H1 (cell line): ENCODE measurements at regions not wholly inside any gene's neighbourhood (a gene's known extent, or its start where the extent isn't known, plus 50 kb on each side); places are given as distances from the start of the nearest gene placed in this dataset.

Experiments
- CTCF ChIA-PET: fragments of 300-600 bp; sonication (Branson Sonifier 250); formaldehyde crosslinking; loops from one replicate; lab custom pipeline; 2021; ENCODE audit not compliant: partially characterized antibody; lab: Charles Lee
- POLR2A ChIA-PET: fragments of 300-600 bp; sonication (Branson Sonifier 250); formaldehyde crosslinking; loops from one replicate; lab custom pipeline; 2021; ENCODE audit warnings: inconsistent platforms; ENCODE audit not compliant: partially characterized antibody; lab: Charles Lee
- DNase-seq, 2 experiments: peaks; one replicate each; pipeline versions ENCODE4 v3.0.0 to v3.0.0-alpha.2; 2010 to 2022; ENCODE audit warnings: low spot score in 2 of 2, low read depth in 1 of 2, mixed read lengths in 1 of 2
- FAIRE-seq: peaks from 2 replicates; lab custom pipeline; 2011; peaks lifted over from hg19 to GRCh38; lab: Jason Lieb, UNC
- H2AFZ ChIP-seq: 2 replicates; pipeline ENCODE4 v1.8.1; 2012; ENCODE audit warnings: low read length, inconsistent platforms
- H2AK5ac ChIP-seq: 2 replicates; pipeline ENCODE4 v1.6.1; 2013; ENCODE audit warnings: low read depth, low read length
- H2BK120ac ChIP-seq: replicated peaks from 2 replicates; pipeline ENCODE3; 2013; ENCODE audit warnings: low read depth, low read length, inconsistent platforms
- H2BK12ac ChIP-seq: 2 replicates; pipeline ENCODE4 v1.6.1; 2013; ENCODE audit warnings: low read depth, low read length
- H2BK15ac ChIP-seq: 2 replicates; pipeline ENCODE4 v1.6.1; 2013; ENCODE audit warnings: low read length
- H2BK20ac ChIP-seq: 2 replicates; pipeline ENCODE4 v1.6.1; 2013; ENCODE audit warnings: low read length
- H2BK5ac ChIP-seq: 2 replicates; pipeline ENCODE4 v1.6.1; 2013; ENCODE audit warnings: low read depth, low read length
- H3K14ac ChIP-seq: 2 replicates; pipeline ENCODE4 v1.6.1; 2013; ENCODE audit warnings: inconsistent platforms; ENCODE audit not compliant: insufficient read length
- H3K18ac ChIP-seq: 2 replicates; pipeline ENCODE4 v1.6.1; 2013; ENCODE audit warnings: low read length; ENCODE audit errors: extremely low read depth
- H3K23ac ChIP-seq: 2 replicates; pipeline ENCODE4 v1.6.1; 2013; ENCODE audit warnings: inconsistent platforms; ENCODE audit not compliant: insufficient read length
- H3K23me2 ChIP-seq: 2 replicates; pipeline ENCODE4 v1.6.1; 2013; ENCODE audit warnings: low read depth, low read length
- H3K27ac ChIP-seq: 2 replicates; pipeline ENCODE4 v1.6.1; 2011; ENCODE audit warnings: low read depth, low read length, inconsistent platforms
- H3K27me3 ChIP-seq, 4 experiments: replicated peaks in 1 of 4; 1 replicate in 1 of 4; 2 replicates in 3 of 4; pipeline versions ENCODE4 v1.6.1 to v1.8.1; 2011 to 2013; ENCODE audit warnings: low read length in 3 of 4, mild to moderate bottlenecking in 3 of 4, inconsistent platforms in 2 of 4, mixed read lengths in 2 of 4, moderate library complexity in 1 of 4; ENCODE audit not compliant: control insufficient read depth in 3 of 4, insufficient read depth in 3 of 4; ENCODE audit errors: extremely low read depth in 1 of 4
- H3K36me3 ChIP-seq, 4 experiments: 2 replicates each; pipeline versions ENCODE4 v1.6.1 to v1.8.1; 2011 to 2013; ENCODE audit warnings: mild to moderate bottlenecking in 4 of 4, low read length in 3 of 4, moderate library complexity in 2 of 4, control low read depth in 1 of 4, inconsistent platforms in 1 of 4; ENCODE audit not compliant: insufficient read depth in 4 of 4, control insufficient read depth in 2 of 4
- H3K4ac ChIP-seq: replicated peaks from 2 replicates; pipeline ENCODE3; 2013; ENCODE audit warnings: low read length, low read depth, mixed read lengths, inconsistent platforms; ENCODE audit not compliant: insufficient read length
- H3K4me1 ChIP-seq, 4 experiments: replicated peaks in 1 of 4; 1 replicate in 1 of 4; 2 replicates in 3 of 4; pipeline versions ENCODE4 v1.6.1 to v1.8.1; 2011 to 2013; ENCODE audit warnings: low read length in 3 of 4, inconsistent platforms in 2 of 4, mixed read lengths in 1 of 4; ENCODE audit not compliant: insufficient read depth in 4 of 4, control insufficient read depth in 3 of 4
- H3K4me2 ChIP-seq, 2 experiments: 2 replicates each; pipeline versions ENCODE4 v1.6.1 to v1.8.1; 2011 to 2013; ENCODE audit warnings: low read depth in 2 of 2, low read length in 2 of 2, control low read depth in 1 of 2, inconsistent platforms in 1 of 2, mild to moderate bottlenecking in 1 of 2; ENCODE audit not compliant: insufficient read depth in 1 of 2
- H3K4me3 ChIP-seq, 4 experiments: fragments of 200-600, 300-600 bp in 1 of 4; sonication (generic), shearing (Covaris generic), sonication (Bioruptor Twin) in 1 of 4; 2 replicates each; pipeline versions ENCODE4 v1.5.1 to v1.8.1; 2011 to 2016; ENCODE audit warnings: low read length in 4 of 4, low read depth in 3 of 4, control low read depth in 2 of 4, inconsistent platforms in 2 of 4, mild to moderate bottlenecking in 2 of 4, mixed read lengths in 1 of 4, moderate library complexity in 1 of 4; ENCODE audit not compliant: insufficient read depth in 2 of 4; ENCODE audit errors: extremely low read depth in 1 of 4
- H3K56ac ChIP-seq: replicated peaks from 2 replicates; pipeline ENCODE3; 2013; ENCODE audit warnings: low read depth, mild to moderate bottlenecking, mixed read lengths, low read length, inconsistent platforms; ENCODE audit not compliant: insufficient read length
- H3K79me1 ChIP-seq: 2 replicates; pipeline ENCODE4 v1.6.1; 2013; ENCODE audit warnings: low read depth, low read length, control low read depth
- H3K79me2 ChIP-seq, 2 experiments: 2 replicates each; pipeline versions ENCODE4 v1.6.1 to v1.8.1; 2012 to 2013; ENCODE audit warnings: low read length in 2 of 2, mild to moderate bottlenecking in 2 of 2, inconsistent platforms in 1 of 2; ENCODE audit not compliant: insufficient read depth in 2 of 2, control insufficient read depth in 1 of 2
- H3K9ac ChIP-seq, 4 experiments: replicated peaks in 1 of 4; 1 replicate in 1 of 4; 2 replicates in 3 of 4; pipeline versions ENCODE4 v1.6.1 to v1.8.1; 2011 to 2013; ENCODE audit warnings: low read depth in 3 of 4, low read length in 3 of 4, control low read depth in 2 of 4, mild to moderate bottlenecking in 2 of 4, moderate library complexity in 2 of 4, inconsistent platforms in 1 of 4; ENCODE audit errors: extremely low read depth in 1 of 4
- H3K9me3 ChIP-seq, 2 experiments: 2 replicates each; pipeline versions ENCODE4 v1.6.1 to v1.8.1; 2012 to 2013; ENCODE audit warnings: mild to moderate bottlenecking in 2 of 2, moderate library complexity in 2 of 2, control low read depth in 1 of 2, inconsistent platforms in 1 of 2, low read depth in 1 of 2, low read length in 1 of 2, mixed read lengths in 1 of 2; ENCODE audit not compliant: insufficient read depth in 2 of 2
- H4K20me1 ChIP-seq, 2 experiments: replicated peaks in 1 of 2; 2 replicates each; pipeline versions ENCODE3 to v1.8.1; 2011 to 2013; ENCODE audit warnings: inconsistent platforms in 2 of 2, low read length in 2 of 2, mild to moderate bottlenecking in 1 of 2; ENCODE audit not compliant: insufficient read depth in 2 of 2, control insufficient read depth in 1 of 2
- H4K5ac ChIP-seq: 2 replicates; pipeline ENCODE4 v1.6.1; 2013; ENCODE audit warnings: low read length, low read depth, mixed read lengths, inconsistent platforms; ENCODE audit not compliant: insufficient read length
- H4K8ac ChIP-seq: 2 replicates; pipeline ENCODE4 v1.8.0; 2013; ENCODE audit warnings: mild to moderate bottlenecking, moderate library complexity, low read length, inconsistent platforms; ENCODE audit not compliant: insufficient read depth; ENCODE audit errors: extremely low read depth
- H4K91ac ChIP-seq: replicated peaks from 2 replicates; pipeline ENCODE3; 2013; ENCODE audit warnings: low read length, mixed read lengths, inconsistent platforms; ENCODE audit not compliant: insufficient read length
- ASH2L ChIP-seq: fragments of 200-600, 300-600 bp; sonication (generic); IDR thresholded peaks from one replicate; pipeline ENCODE4 v1.7.1; 2017; ENCODE audit warnings: low read length
- CBX8 ChIP-seq: fragments of 300-800, 300-1000 bp; sonication (generic); IDR thresholded peaks from 2 replicates; pipeline ENCODE4 v1.7.1; 2016; ENCODE audit warnings: low read depth, low read length, borderline replicate concordance
- CHD1 ChIP-seq: IDR thresholded peaks from 2 replicates; pipeline ENCODE4 v1.6.1; 2012; ENCODE audit warnings: low read depth, low read length, improper control_type of control experiment
- CTBP2 ChIP-seq: IDR thresholded peaks from 2 replicates; pipeline ENCODE4 v1.7.0; 2011; ENCODE audit warnings: borderline replicate concordance, mild to moderate bottlenecking, moderate library complexity, mixed read lengths, low read length; ENCODE audit not compliant: insufficient read depth, insufficient read length
- FOSL1 ChIP-seq: IDR thresholded peaks from 2 replicates; pipeline ENCODE4 v1.6.1; 2011; ENCODE audit warnings: mild to moderate bottlenecking, low read depth, low read length, moderate library complexity; ENCODE audit not compliant: insufficient read depth
- JUN ChIP-seq: IDR thresholded peaks from 2 replicates; pipeline ENCODE4 v1.6.1; 2011; ENCODE audit warnings: low read depth, mild to moderate bottlenecking, improper control_type of control experiment, low read length
- MAFK ChIP-seq: IDR thresholded peaks from 2 replicates; pipeline ENCODE4 v1.6.1; 2012; ENCODE audit warnings: low read depth, mild to moderate bottlenecking, improper control_type of control experiment, low read length
- POU5F1 ChIP-seq: IDR thresholded peaks from 2 replicates; pipeline ENCODE4 v1.6.1; 2011; ENCODE audit warnings: low read depth, mild to moderate bottlenecking, low read length, moderate library complexity
- RAD21 ChIP-seq, 2 experiments: IDR thresholded peaks in 1 of 2; conservative IDR thresholded peaks in 1 of 2; 2 replicates each; pipeline ENCODE4 v1.6.1; 2011; ENCODE audit warnings: low read depth in 2 of 2, low read length in 2 of 2, improper control_type of control experiment in 1 of 2, inconsistent platforms in 1 of 2, mild to moderate bottlenecking in 1 of 2, moderate library complexity in 1 of 2
- SUZ12 ChIP-seq: fragments of 200-600 bp; sonication (generic); IDR thresholded peaks from 2 replicates; pipeline ENCODE4 v1.6.1; 2012; ENCODE audit warnings: mild to moderate bottlenecking, inconsistent platforms, low read length, moderate library complexity, mixed read lengths
- TCF12 ChIP-seq: IDR thresholded peaks from 2 replicates; pipeline ENCODE4 v1.6.1; 2011; ENCODE audit warnings: low read depth, mild to moderate bottlenecking, low read length
- ZNF274 ChIP-seq: IDR thresholded peaks from 2 replicates; pipeline ENCODE4 v1.7.0; 2012; ENCODE audit warnings: low read length, borderline replicate concordance; ENCODE audit errors: extremely low read depth
- WGBS, 2 experiments: shearing (Covaris generic) in 1 of 2; methylation state at CpG; one replicate each; pipeline versions ENCODE4 v1.1.6 to v1.1.7; 2013 to 2015; ENCODE audit warnings: low lambda C conversion rate in 2 of 2, mixed read lengths in 2 of 2, inconsistent platforms in 1 of 2, low coverage in 1 of 2, missing lambda C conversion rate in 1 of 2; ENCODE audit not compliant: insufficient replicate concordance in 2 of 2, insufficient coverage in 1 of 2, insufficient read length in 1 of 2; ENCODE audit errors: extremely low coverage in 1 of 2, missing lambda C conversion rate in 1 of 2; 5-methylcytosine and 5-hydroxymethylcytosine counted together

GRCh38 chr2:17263570-17263968 is 254.7 kb downstream of the RAD51AP2 start:
- no peak for DNase-seq
- H3K4ac ChIP-seq, result no peak overlapping the region
- WGBS, 2 experiments, result 91% methylated on average over 2 of the region's 2 CpGs; no CpG with 5 or more reads in 1 of the 2 experiments

More at GRCh38 chr2:17263570-17263968, 254.7 kb downstream of the RAD51AP2 start:
- Histone ChIP-seq H3K27me3 (no peaks in the 10 kb centered on the region), H3K4me1 (no peaks in the 10 kb centered on the region; a peak in 1 of 7 replicates), H3K27ac (no peak overlapping the region), H3K79me1 (no peaks in the 10 kb centered on the region), H4K5ac (no peak overlapping the region), H3K56ac (no peak overlapping the region), H3K18ac (no peak overlapping the region), H3K14ac (no peak overlapping the region), H3K4me2 (no peak overlapping the region), H3K23ac (no peak overlapping the region), H2BK20ac (no peak overlapping the region), H2BK120ac (no peak overlapping the region), H3K36me3 (no peaks in the 10 kb centered on the region), H4K91ac (no peak overlapping the region), H3K23me2 (no peaks in the 10 kb centered on the region), H4K20me1 (no peaks in the 10 kb centered on the region), H2AFZ (no peak overlapping the region), H2AK5ac (no peak overlapping the region), H3K79me2 (no peaks in the 10 kb centered on the region), H2BK5ac (no peak overlapping the region), H4K8ac (no peak overlapping the region), H3K9ac (no peak overlapping the region), H3K9me3 (no peaks in the 10 kb centered on the region), H2BK15ac (no peak overlapping the region), H3K4me3 (no peak overlapping the region), H2BK12ac (no peak overlapping the region)
- POLR2A ChIA-PET, result no interaction called here
- CTCF ChIA-PET, result no interaction called here
- FAIRE-seq, result no peak
- no peak for TF ChIP-seq TCF12
- TF ChIP-seq POU5F1, result no peak
- no peak for TF ChIP-seq CBX8
- TF ChIP-seq FOSL1, result no peak
- TF ChIP-seq ASH2L, result no peak
- TF ChIP-seq MAFK, result no peak
- no peak for TF ChIP-seq SUZ12
- no peak for TF ChIP-seq JUN
- TF ChIP-seq CHD1, result no peak
- TF ChIP-seq RAD21 (IDR thresholded peaks at IDR 0.05 in 1 of 2, conservative IDR thresholded peaks at IDR 0.05 in 1 of 2; ENCODE audit: low read depth in 2 of 2, low read length in 2 of 2), result no peak
- TF ChIP-seq CTBP2, result no peak
- no peak for TF ChIP-seq ZNF274
